GM18520 (cell line): ENCODE measurements at regions not wholly inside any gene's neighbourhood (a gene's known extent, or its start where the extent isn't known, plus 50 kb on each side); places are given as distances from the start of the nearest gene placed in this dataset.
"Not testable (repeated sequence)": the region's sequence is repeated elsewhere in the genome, so short reads cannot be mapped to it uniquely, and the experiment has no call there.

Experiments
- ATAC-seq: cut with Tn5 transposase; IDR thresholded peaks from one replicate; pipeline ENCODE4 v1.9.1; 2021; ENCODE audit not compliant: unreplicated experiment

- no peak for ATAC-seq
Observed at GRCh38 chr9:38342532-38342931, 50.0 kb upstream of the ALDH1B1 start.

- ATAC-seq: no peak
Observed at GRCh38 chr9:38342096-38342495, 50.4 kb upstream of the ALDH1B1 start.

- no peak for ATAC-seq
Observed at GRCh38 chr9:38339496-38339895, 53.0 kb upstream of the ALDH1B1 start.

GRCh38 chr9:38339087-38339486, 53.4 kb upstream of the ALDH1B1 start:
- peak; percentile 68 for ATAC-seq

GRCh38 chr9:38338342-38339018, 54.0 kb upstream of the ALDH1B1 start:
- no peak for ATAC-seq

GRCh38 chr9:38337706-38338264, 54.7 kb upstream of the ALDH1B1 start:
- ATAC-seq: no peak

- no peak for ATAC-seq
Observed at GRCh38 chr9:38337181-38337580, 55.3 kb upstream of the ALDH1B1 start.

- ATAC-seq: no peak
Observed at GRCh38 chr9:38336341-38336740, 56.2 kb upstream of the ALDH1B1 start.

- no peak for ATAC-seq
Observed at GRCh38 chr9:38335686-38336085, 56.8 kb upstream of the ALDH1B1 start.

GRCh38 chr9:38334234-38334633, 58.3 kb upstream of the ALDH1B1 start:
- ATAC-seq: no peak

GRCh38 chr9:38333047-38333446, 59.5 kb upstream of the ALDH1B1 start:
- no peak for ATAC-seq

- ATAC-seq: no peak
Observed at GRCh38 chr9:38332625-38333024, 59.9 kb upstream of the ALDH1B1 start.

GRCh38 chr9:38331141-38331540, 61.4 kb upstream of the ALDH1B1 start:
- ATAC-seq: no peak

- no peak for ATAC-seq
Observed at GRCh38 chr9:38329968-38330367, 62.5 kb upstream of the ALDH1B1 start.

- no peak for ATAC-seq
Observed at GRCh38 chr9:38328765-38329164, 63.7 kb upstream of the ALDH1B1 start.

- ATAC-seq: no peak
Observed at GRCh38 chr9:38326122-38326521, 66.4 kb upstream of the ALDH1B1 start.

GRCh38 chr9:38324213-38324612, 68.3 kb upstream of the ALDH1B1 start:
- ATAC-seq: not testable (repeated sequence)

GRCh38 chr9:38322937-38323336, 69.6 kb upstream of the ALDH1B1 start:
- ATAC-seq: no peak

- no peak for ATAC-seq
Observed at GRCh38 chr9:38319496-38320173, 72.9 kb upstream of the ALDH1B1 start.

GRCh38 chr9:38318759-38319495, 73.6 kb upstream of the ALDH1B1 start:
- ATAC-seq: peak; percentile 78

- ATAC-seq: no peak
Observed at GRCh38 chr9:38316166-38316780, 76.2 kb upstream of the ALDH1B1 start.
